ENCODE measurements at regions not wholly inside any gene's neighbourhood (a gene's known extent, or its start where the extent isn't known, plus 50 kb on each side); places are given as distances from the start of the nearest gene placed in this dataset.

GRCh38 chr5:20655211-20655610 is 667.2 kb upstream of the CDH18 start:
- no peak for DNase-seq (ENCODE audit: low spot score)

- no peak for DNase-seq (ENCODE audit: low spot score)
These were observed 666.7 kb upstream of the CDH18 start for GRCh38 chr5:20654746-20655145.

- no peak for DNase-seq (ENCODE audit: low spot score)
These were observed 666.0 kb upstream of the CDH18 start for GRCh38 chr5:20654033-20654432.

GRCh38 chr5:20649966-20650365 is 662.0 kb upstream of the CDH18 start:
- DNase-seq (ENCODE audit: low spot score) = no peak

DNA sequence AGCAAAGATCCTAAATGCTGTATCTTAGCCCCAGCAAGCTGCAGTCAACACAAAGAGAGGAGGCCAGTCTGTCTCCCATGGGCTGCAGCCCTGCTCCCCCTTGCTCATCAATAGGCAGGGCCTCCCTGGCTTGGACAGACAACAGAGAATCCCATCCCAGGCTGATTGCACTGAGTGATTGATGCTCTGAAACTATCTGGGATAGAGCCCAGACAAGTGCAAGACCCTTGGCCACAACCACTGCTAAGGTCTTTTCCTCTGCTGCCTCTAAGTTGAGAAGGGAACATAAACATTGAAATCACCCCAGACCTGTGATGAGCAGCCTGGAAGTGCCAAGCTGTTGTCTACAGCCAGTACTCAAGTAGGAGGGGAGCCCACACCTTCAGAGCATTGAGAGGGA is 661.0 kb upstream of the CDH18 start:
- no peak for DNase-seq (ENCODE audit: low spot score)

DNA sequence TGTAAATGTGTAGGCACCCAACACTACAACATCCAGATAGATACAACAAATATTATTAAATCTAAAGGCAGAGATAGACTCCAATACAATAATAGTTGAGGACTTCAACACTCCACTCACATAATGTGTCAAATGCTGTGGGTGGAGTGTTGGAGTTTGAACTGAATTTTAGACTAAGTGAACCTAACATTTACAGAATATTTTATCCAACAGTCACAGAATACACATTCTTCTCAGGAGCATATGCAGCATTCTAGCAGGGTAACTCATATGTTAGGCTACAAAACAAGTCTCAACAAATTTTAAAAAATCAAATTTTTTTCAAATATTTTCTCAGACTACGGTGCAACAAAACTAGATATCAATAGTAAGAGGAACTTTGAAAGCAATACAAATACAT is 648.7 kb upstream of the CDH18 start:
- DNase-seq (ENCODE audit: low spot score) = no peak

GRCh38 chr5:20619591-20619990 is 631.6 kb upstream of the CDH18 start:
- DNase-seq (ENCODE audit: low spot score) = no peak

GRCh38 chr5:20618340-20618739 is 630.3 kb upstream of the CDH18 start:
- no peak for DNase-seq (ENCODE audit: low spot score)

DNA sequence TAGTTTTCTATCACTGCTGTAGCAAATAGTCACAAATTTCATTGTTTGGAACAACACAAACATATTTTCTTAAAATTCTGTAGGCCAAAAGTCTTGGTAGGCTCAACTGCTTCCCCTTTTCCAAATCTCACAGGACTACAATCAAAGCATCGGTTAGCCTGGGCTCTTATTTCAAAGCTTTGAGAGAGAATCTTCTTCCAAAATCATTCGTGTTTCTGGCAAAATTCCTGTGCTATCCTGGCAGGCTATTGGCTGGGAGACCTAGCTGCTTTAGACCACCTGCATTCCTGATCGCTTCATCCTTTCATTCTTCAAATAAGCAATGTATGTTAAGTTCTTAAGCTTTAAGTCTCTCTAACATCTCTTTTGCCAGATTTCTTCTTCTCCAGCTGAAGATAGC is 629.8 kb upstream of the CDH18 start:
- no peak for DNase-seq (ENCODE audit: low spot score)

DNA sequence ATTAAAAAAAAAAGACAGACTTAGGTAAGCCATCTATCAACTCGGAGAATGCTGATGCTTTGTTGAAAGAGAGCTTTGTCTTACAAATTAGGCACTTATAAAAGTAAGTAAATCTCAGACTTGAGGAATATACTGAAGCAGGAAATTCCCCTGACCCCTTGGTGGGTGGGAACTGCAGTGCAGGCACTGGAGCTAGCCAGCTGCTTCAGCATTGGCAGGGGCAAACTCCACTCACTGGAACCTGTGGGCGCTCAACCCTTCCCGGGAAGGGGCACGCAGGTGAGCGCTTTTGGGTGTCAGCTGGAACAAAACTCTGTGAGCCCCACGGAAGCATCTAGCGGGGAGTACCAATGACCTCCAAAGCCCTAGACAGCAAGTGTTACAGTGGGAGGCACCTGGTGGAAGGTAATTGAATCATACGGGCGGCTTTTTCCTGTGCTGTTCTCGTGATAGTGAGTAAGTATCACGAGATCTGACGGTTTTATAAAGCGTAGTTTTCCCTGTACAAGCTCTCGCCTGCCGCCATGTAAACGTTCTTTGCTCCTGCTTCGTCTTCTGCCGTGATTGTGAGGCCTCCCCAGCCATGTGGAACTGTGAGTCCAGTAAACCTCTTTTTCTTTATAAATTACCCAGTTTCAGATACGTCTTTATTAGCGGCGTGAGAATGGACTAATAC is 628.0 kb upstream of the CDH18 start:
- DNase-seq (ENCODE audit: low spot score) = no peak

GRCh38 chr5:20611620-20612019 is 623.6 kb upstream of the CDH18 start:
- no peak for DNase-seq (ENCODE audit: low spot score)

DNA sequence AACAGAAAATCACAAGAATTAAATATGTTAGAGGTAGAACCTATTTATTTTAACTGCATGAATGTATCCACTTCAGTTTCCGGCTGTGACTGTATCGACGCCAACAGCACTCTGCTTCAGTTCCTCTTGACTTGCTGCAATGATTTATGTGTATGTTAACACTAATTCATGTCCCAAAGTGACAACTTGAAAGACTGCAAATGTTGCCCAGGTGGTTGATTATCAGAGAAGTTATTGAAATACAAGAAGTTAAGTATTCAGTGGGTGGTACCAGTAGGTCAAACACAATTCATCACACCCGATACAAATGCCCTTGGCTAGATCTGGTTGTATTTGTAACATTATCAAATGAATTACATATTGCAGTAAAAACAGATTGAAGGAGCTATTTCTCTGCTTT is 622.7 kb upstream of the CDH18 start:
- DNase-seq (ENCODE audit: low spot score) = no peak

GRCh38 chr5:20609126-20609525 is 621.1 kb upstream of the CDH18 start:
- no peak for DNase-seq (ENCODE audit: low spot score)

- no peak for DNase-seq (ENCODE audit: low spot score)
These were observed 620.6 kb upstream of the CDH18 start for GRCh38 chr5:20608567-20608966.

DNA sequence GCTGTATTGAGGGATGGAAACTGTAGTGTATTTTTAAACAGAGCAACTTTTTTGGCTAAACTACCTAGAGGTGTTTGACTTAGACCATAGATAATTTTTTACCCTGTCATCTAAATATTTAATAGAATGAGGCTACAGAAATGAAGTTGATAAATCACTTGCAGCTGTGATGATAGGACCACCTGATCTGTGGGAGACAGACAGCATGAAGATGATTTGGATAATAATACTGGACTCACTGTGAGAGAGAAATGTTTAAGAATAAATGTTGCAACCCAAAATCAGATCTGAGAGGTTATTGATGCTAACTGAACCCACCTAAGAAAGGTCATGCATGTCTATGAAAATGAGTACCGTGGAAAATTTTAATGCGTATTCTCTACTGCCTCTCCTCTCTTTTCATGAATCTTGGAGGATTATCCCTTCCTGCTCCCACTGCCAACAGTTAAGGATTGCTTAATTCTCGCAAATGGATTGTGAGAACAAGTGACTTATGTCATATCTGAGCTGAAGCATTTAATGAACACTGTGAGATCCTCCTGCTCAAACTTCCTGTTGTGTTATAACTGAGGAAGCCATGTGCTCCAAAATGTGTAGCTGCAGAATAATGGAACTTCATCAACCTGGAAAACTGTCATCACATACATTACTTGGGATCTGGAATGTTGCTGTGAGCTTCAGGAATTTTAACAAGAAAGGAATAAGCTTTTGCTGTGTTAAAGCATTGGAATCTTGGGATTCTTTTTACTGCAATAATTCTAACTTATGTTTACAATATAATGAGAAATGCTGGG is 617.9 kb upstream of the CDH18 start:
- DNase-seq (ENCODE audit: low spot score) = no peak

DNA sequence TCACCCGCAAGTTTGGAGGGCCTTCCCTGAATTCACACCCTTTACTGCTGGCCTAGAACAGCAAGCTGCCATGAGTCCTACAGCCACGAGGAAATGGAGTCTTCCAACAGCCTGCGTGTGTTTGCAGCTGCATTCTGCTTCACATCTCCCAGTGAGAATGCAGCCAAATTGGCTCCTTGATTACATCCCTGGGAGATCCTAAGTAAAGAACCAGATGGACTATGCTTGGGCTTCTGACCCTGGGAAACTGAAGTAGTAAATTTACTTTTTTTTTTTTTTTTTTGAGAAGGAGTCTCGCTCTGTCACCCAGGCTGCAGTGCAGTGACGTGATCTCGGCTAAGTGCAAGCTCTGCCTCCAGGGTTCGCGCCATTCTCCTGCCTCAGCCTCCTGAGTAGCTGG is 617.0 kb upstream of the CDH18 start:
- DNase-seq (ENCODE audit: low spot score) = no peak

DNA sequence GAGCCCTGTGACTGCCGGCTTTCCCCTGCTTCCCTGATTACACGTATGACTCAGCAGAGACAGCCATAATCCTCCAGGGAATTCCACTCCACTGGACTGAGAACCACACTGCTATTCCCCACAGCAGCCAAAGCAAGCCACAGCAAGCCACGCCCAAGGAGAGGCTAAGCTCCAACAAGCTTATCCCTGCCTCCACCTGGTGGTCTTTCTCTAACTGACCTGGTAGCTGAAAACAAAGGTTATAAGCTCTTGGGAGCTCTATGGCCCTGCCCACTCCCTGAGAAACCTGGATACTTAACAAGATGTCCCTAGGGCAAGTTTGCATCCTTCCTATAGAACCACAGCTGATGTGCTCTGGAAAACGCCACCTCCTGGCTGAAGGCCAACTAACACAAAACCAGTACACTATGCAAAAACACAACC is 613.7 kb upstream of the CDH18 start:
- DNase-seq (ENCODE audit: low spot score) = peak; percentile 33

DNA sequence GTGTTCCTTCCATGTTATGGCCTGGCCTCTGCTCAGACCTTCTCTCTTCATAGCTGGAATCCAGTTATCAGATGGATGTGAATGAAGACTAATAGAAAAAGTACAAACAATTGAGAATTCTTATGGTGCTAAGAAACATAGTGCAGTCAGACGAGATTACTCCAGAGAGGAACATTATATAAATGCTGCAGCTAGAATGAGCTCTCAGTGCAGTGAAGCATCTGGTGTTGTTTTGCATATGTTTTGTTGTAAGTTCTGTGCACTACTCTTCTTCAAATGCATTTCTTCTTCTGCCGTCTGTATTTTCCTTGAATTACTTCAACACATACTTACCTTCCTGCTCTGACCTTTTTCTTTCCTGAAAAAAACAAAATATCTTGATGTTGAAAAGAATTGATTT is 602.4 kb upstream of the CDH18 start:
- no peak for DNase-seq (ENCODE audit: low spot score)

DNA sequence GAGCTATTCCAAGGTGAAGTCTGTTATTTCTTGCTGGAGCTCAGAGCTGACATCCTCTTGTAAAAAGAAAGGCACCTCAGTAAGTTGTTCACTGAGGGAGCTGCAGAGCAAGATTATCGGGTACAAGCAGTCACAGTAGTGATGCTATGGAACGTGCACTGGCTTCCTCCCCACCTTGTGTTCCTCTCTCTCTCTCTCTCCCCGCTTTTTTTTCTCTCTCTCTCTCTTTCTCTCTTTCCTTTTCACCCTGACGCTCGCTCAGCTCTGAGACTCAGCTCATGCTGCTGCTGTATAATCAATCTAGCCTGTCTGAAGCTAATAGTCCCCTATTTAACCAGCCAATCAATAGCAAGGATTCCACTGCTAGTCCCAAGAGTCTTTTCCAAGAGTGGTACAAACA is 587.6 kb upstream of the CDH18 start:
- DNase-seq (ENCODE audit: low spot score) = no peak

DNA sequence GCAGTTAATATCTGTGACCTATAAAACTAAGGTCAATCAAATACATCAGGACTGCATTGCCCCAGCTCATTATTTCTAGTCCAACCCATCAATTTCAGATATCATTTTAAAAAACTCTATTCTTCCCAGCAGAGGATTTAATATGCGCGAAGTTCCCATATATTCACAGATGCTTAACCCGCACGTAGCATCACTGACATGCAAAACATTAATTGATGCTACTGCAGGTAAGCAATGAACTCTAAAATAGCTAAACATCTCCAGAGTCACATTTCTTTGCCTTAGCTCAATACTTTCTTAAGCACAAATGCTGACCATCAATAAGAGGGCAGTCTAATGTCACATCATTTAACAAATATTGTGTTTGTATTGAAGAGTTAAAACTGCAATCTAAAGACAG is 586.6 kb upstream of the CDH18 start:
- DNase-seq (ENCODE audit: low spot score) = no peak

- DNase-seq (ENCODE audit: low spot score) = peak; percentile 23
These were observed 584.6 kb upstream of the CDH18 start for GRCh38 chr5:20572614-20573013.

GRCh38 chr5:20570486-20570885 is 582.5 kb upstream of the CDH18 start:
- no peak for DNase-seq (ENCODE audit: low spot score)

DNA sequence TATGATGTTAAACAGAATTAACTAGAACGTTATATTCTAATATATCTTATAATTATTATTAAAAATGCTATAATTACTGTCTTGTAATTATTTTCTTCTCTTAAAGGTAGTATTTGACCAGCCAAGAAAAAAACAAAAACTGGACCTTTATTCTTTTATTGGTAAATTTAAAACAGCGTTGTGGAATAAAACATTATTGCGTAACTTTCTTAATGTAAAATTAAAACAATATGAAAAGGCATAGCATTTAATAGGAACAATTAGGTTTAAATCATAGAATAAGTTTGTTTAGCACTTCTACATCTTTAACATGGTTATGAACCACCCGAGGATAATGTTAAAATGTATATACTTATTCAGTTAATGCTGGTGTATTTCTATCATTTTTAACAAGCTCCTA is 574.5 kb upstream of the CDH18 start:
- no peak for DNase-seq (ENCODE audit: low spot score)
